Fibroblast of pulmonary artery (primary cell): ENCODE measurements at regions not wholly inside any gene's neighbourhood (a gene's known extent, or its start where the extent isn't known, plus 50 kb on each side); places are given as distances from the start of the nearest gene placed in this dataset.
"Not testable (repeated sequence)": the region's sequence is repeated elsewhere in the genome, so short reads cannot be mapped to it uniquely, and the experiment has no call there.

ENCODE experiments used
- DNase-seq: peaks from one replicate; pipeline ENCODE4 v3.0.0-alpha.2; 2010; ENCODE audit warnings: low read depth
- H3K4me3 ChIP-seq: replicated peaks from 2 replicates; pipeline ENCODE4 v1.5.1; 2011; ENCODE audit warnings: low read depth, mild to moderate bottlenecking, control low read depth, low read length, moderate library complexity
- CTCF ChIP-seq: IDR thresholded peaks from 2 replicates; pipeline ENCODE4 v1.5.1; 2011; ENCODE audit warnings: mild to moderate bottlenecking, control low read depth, low read length, inconsistent platforms; ENCODE audit errors: missing control alignments

DNA sequence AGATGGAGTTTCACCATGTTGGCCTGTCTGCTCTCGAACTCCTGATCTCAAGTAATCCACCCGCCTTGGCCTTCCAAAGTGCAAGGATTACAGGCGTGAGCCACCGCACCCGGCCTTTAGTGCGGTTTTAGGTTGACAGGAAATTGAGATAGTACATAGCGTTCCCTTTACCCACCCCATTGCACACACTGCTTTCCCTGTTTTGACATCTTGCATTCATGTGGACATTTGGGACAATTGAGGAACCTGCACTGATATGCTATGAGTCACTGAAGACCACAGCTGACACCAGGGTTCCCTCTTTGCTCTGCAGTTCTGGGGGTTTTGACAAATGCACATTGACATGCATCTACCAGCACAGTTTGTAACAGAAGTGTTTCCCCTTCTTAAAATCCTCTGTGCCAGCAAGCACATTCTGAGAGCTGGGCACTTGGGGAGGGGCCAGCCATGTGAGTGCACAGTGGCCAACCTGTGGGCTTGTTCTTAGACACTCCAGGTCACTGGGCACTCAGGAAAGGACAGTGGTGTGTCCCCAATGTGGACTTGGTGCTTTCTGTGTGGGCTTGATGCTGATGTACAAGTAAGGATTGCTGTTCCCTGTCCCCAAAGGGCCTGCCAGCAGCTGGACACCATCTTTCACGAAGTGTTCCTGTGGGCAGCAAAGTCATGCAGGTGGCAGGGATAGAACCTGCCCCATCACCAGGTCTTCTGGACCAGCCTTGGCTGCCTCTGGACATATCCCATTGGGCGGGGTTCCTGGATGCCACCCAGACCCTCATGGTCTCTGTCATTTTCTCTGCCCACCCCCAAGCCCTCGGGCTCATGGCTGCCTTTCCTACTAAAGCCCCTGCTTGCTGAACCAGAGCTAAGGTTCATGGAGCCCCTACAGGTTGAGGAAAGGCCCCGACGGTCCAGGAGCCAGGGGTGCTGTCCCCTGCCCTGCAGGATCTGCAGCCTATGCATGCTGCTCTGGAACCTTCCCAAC is 579.8 kb downstream of the GLRX3 start:
- no peak for DNase-seq
- no peak overlapping the region for H3K4me3 ChIP-seq
- TF ChIP-seq CTCF: no peak

GRCh38 chr10:130717083-130717482 is 580.9 kb downstream of the GLRX3 start:
- no peak for DNase-seq
- no peak overlapping the region for H3K4me3 ChIP-seq
- no peak for TF ChIP-seq CTCF

DNA sequence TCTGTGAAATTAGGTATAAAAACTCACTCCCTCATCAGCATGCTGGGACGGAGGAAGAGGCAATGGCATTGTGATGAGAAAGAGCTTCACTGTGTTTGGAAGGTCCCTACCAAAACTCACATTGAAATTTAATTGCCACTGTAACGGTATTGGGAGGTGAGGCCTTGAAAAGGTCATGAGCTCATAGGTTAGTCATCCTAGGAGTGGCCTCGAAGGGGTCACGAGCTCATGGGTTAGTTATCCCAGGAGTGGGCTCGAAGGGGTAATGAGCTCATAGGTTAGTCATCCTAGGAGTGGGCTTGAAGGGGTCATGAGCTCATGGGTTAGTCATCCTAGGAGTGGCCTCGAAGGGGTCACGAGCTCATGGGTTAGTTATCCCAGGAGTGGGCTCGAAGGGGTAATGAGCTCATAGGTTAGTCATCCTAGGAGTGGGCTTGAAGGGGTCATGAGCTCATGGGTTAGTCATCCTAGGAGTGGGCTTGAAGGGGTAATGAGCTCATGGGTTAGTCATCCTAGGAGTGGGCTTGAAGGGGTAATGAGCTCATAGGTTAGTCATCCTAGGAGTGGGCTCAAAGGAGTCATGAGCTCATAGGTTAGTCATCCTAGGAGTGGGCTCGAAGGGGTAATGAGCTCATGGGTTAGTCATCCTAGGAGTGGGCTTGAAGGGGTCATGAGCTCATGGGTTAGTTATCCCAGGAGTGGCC is 582.7 kb downstream of the GLRX3 start:
- DNase-seq: not testable (repeated sequence)

GRCh38 chr10:130719448-130719752 is 583.2 kb downstream of the GLRX3 start:
- no peak overlapping the region for H3K4me3 ChIP-seq
- no peak for DNase-seq
- TF ChIP-seq CTCF: no peak

More for the DNA sequence above, 582.7 kb downstream of the GLRX3 start:
- not testable (repeated sequence) for H3K4me3 ChIP-seq

GRCh38 chr10:130720235-130720634 is 584.0 kb downstream of the GLRX3 start:
- no peak for DNase-seq
- no peak overlapping the region for H3K4me3 ChIP-seq
- TF ChIP-seq CTCF: no peak

DNA sequence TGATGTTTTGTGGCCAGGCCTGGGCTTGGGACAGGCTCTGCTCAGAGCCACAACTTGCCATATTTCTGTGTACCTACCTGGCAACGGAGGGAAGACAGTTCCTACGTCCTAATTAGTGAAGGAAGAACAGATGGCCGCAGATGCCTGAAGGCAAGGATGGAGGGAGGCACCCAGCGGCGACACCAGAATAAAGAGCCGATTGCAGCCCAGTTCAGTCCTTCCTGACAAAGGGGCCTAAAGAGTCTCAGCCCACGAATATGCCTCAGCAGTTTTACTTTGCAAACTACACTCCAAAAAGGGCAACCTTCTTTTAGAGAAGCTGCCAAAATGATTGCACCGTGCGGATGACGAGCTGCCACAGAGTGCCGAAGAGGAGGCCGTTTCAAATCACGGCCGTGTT is 585.8 kb downstream of the GLRX3 start:
- no peak for DNase-seq
- H3K4me3 ChIP-seq: no peak overlapping the region
- no peak for TF ChIP-seq CTCF

DNA sequence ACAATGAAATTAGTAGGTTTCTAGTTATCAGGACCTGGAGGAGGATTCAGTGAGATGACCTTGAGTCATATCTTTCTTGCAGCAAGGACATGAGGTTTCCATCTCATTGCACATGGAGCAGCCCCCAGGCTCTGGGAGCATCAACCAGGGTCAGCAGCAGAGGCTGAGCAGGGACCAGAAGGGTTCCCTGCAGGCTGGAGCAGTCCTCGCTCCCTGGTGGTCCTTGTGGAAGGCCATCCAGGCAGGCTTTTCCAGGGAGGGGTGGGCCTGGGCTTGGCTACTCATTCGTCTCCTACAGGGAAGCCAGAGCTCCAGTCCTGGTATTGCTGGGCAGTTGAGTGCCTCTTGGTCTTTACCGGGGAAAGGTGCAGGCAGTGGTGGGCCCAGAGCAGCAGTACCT is 587.5 kb downstream of the GLRX3 start:
- no peak for DNase-seq
- no peak overlapping the region for H3K4me3 ChIP-seq
- TF ChIP-seq CTCF: no peak
